ENCODE measurements at regions not wholly inside any gene's neighbourhood (a gene's known extent, or its start where the extent isn't known, plus 50 kb on each side); places are given as distances from the start of the nearest gene placed in this dataset.

GRCh38 chr11:81995889-81996288 lies 737.8 kb downstream of the FAM181B start:
- Histone ChIP-seq H3K23me2 (ENCODE audit: insufficient read length, low read depth, low read length, poor library complexity, severe bottlenecking) (no peaks in the 10 kb centered on the region), H2AK5ac (ENCODE audit: insufficient read length, low read length) (no peak overlapping the region), H4K5ac (ENCODE audit: insufficient read length, low read depth, low read length) (no peak overlapping the region), H4K8ac (replicated peaks; ENCODE audit: insufficient read length, low read depth, low read length) (no peak overlapping the region), H3K79me1 (ENCODE audit: insufficient read depth, low read depth, low read length, poor library complexity, severe bottlenecking) (no peaks in the 10 kb centered on the region), H3K9ac (ENCODE audit: extremely low read depth, insufficient read length, low read length) (no peak overlapping the region), H3K23ac (ENCODE audit: insufficient read length, low read depth, low read length) (no peak overlapping the region), H2BK120ac (ENCODE audit: low read depth, low read length, poor library complexity, severe bottlenecking) (no peak overlapping the region), H3K4me1 (ENCODE audit: insufficient read depth, low read length) (no peaks in the 10 kb centered on the region), H3K56ac (ENCODE audit: insufficient read length, low read depth, low read length) (no peak overlapping the region), H3K27ac (ENCODE audit: insufficient read length, low read depth, low read length) (no peak overlapping the region), H2BK12ac (ENCODE audit: insufficient read length, low read depth, low read length) (no peak overlapping the region), H2BK15ac (ENCODE audit: low read depth, low read length) (no peak overlapping the region), H3K14ac (ENCODE audit: insufficient read depth, low read length) (no peak overlapping the region), H2AFZ (ENCODE audit: low read length) (no peak overlapping the region), H3K18ac (ENCODE audit: insufficient read length, low read depth, low read length) (no peak overlapping the region), H4K91ac (ENCODE audit: insufficient read length, low read depth, low read length) (no peak overlapping the region), H3K4me2 (ENCODE audit: insufficient read depth, insufficient read length, low read length) (no peak overlapping the region), H3K4ac (ENCODE audit: low read depth, low read length) (no peak overlapping the region), H2BK20ac (ENCODE audit: low read depth, low read length, poor library complexity, severe bottlenecking) (no peak overlapping the region), H3T11ph (ENCODE audit: low read length) (no peak overlapping the region), H4K20me1 (ENCODE audit: control insufficient read depth, insufficient read depth, insufficient read length) (no peaks in the 10 kb centered on the region), H3K79me2 (ENCODE audit: insufficient read depth, low read length) (no peaks in the 10 kb centered on the region), H3K27me3 (ENCODE audit: insufficient read depth, low read length) (no peaks in the 10 kb centered on the region), H2BK5ac (ENCODE audit: insufficient read length, low read length) (no peak overlapping the region), H3K9me3 (ENCODE audit: control insufficient read depth, low read depth, low read length) (no peaks in the 10 kb centered on the region)
- Mint-ChIP-seq H3K36me3 (ENCODE audit: insufficient read depth in 1 of 3, low read depth in 3 of 3) (peaks cover 0 to 2% (median 0%) of the 10 kb centered on the region in 3 experiments; a peak in 2 of 7 replicates), H3K27ac (no peak overlapping the region), H3K4me3 (no peak overlapping the region), H3K9me3 (peaks cover 2 to 5% of the 10 kb centered on the region in 2 experiments; a peak in 4 of 5 replicates), H3K27me3 (ENCODE audit: low read depth) (no peaks in the 10 kb centered on the region; the same call in 1 of the 2 replicates), H3K4me1 (no peaks in the 10 kb centered on the region)
- WGBS (ENCODE audit: extremely low coverage, insufficient read length, low lambda C conversion rate), result no CpG with 5 or more reads among the region's 8 CpGs
- no peak for TF ChIP-seq CTCF (conservative IDR thresholded peaks at IDR 0.05)
- no peak for DNase-seq

Measured in H9 (cell line).